Fibroblast of lung (primary cell): ENCODE measurements at regions not wholly inside any gene's neighbourhood (a gene's known extent, or its start where the extent isn't known, plus 50 kb on each side); places are given as distances from the start of the nearest gene placed in this dataset.

Experiments
- CTCF ChIP-seq, 2 donors: IDR thresholded peaks in 1 of 2; conservative IDR thresholded peaks in 1 of 2; 1 replicate in 1 of 2; 2 replicates in 1 of 2; pipeline ENCODE4 v1.5.1; 2011 to 2012; ENCODE audit warnings: low read length in 2 of 2, control low read depth in 1 of 2, inconsistent platforms in 1 of 2, low read depth in 1 of 2, mild to moderate bottlenecking in 1 of 2
- EZH2 ChIP-seq: IDR thresholded peaks from 2 replicates; pipeline ENCODE4 v1.5.1; 2012; ENCODE audit warnings: low read length, control low read depth, mild to moderate bottlenecking; ENCODE audit errors: missing control alignments

- TF ChIP-seq CTCF (conservative IDR thresholded peaks at IDR 0.05 in 1 of 2, IDR thresholded peaks at IDR 0.05 in 1 of 2; ENCODE audit: low read depth in 1 of 2, low read length in 2 of 2) (no peak), EZH2 (no peak)
Measured at GRCh38 chr15:47337106-47337505, 380.2 kb upstream of the SEMA6D start.
